ENCODE measurements at regions not wholly inside any gene's neighbourhood (a gene's known extent, or its start where the extent isn't known, plus 50 kb on each side); places are given as distances from the start of the nearest gene placed in this dataset.

GRCh38 chr13:81406022-81406421 is 1065.1 kb upstream of the SPRY2 start:
- DNase-seq, result no peak
- H3K27me3 ChIP-seq, result no peaks in the 10 kb centered on the region
- H3K4me1 ChIP-seq, result no peaks in the 10 kb centered on the region
- no peaks in the 10 kb centered on the region for H3K9me3 ChIP-seq
- H3K4me3 ChIP-seq (replicated peaks in 1 of 3), result no peak overlapping the region
- 43 to 59% methylated on average over 3 of the region's 3 CpGs for WGBS, 2 donors
- H3K27ac ChIP-seq, result no peak overlapping the region
- intact Hi-C loops (cut with DNase I), result no loop called here
- no peaks in the 10 kb centered on the region for H3K36me3 ChIP-seq
- TF ChIP-seq POLR2A (IDR thresholded peaks at IDR 0.05), result no peak
- TF ChIP-seq CTCF (IDR thresholded peaks at IDR 0.05), result no peak

GRCh38 chr13:81396192-81396591 is 1055.3 kb upstream of the SPRY2 start:
- WGBS, 2 donors, result 80 to 81% methylated on average over 4 of the region's 4 CpGs

GRCh38 chr13:81395368-81395767 is 1054.4 kb upstream of the SPRY2 start:
- Histone ChIP-seq H3K27ac (no peak overlapping the region), H3K4me1 (no peaks in the 10 kb centered on the region), H3K4me3 (replicated peaks in 1 of 3) (no peak overlapping the region), H3K9me3 (no peaks in the 10 kb centered on the region), H3K36me3 (no peaks in the 10 kb centered on the region), H3K27me3 (no peaks in the 10 kb centered on the region)
- intact Hi-C loops (cut with DNase I), result no loop called here
- WGBS, 2 donors, result 57 to 63% methylated on average over 4 of the region's 4 CpGs
- TF ChIP-seq POLR2A (IDR thresholded peaks at IDR 0.05) (no peak), CTCF (IDR thresholded peaks at IDR 0.05) (no peak)
- no peak for DNase-seq

More at GRCh38 chr13:81396192-81396591, 1055.3 kb upstream of the SPRY2 start:
- DNase-seq, result no peak
- Histone ChIP-seq H3K36me3 (no peaks in the 10 kb centered on the region), H3K4me1 (no peaks in the 10 kb centered on the region), H3K9me3 (no peaks in the 10 kb centered on the region), H3K27me3 (no peaks in the 10 kb centered on the region), H3K4me3 (replicated peaks in 1 of 3) (no peak overlapping the region), H3K27ac (no peak overlapping the region)
- no peak for TF ChIP-seq CTCF (IDR thresholded peaks at IDR 0.05)
- intact Hi-C loops (cut with DNase I), result no loop called here

GRCh38 chr13:81394640-81395039 is 1053.7 kb upstream of the SPRY2 start:
- WGBS, 2 donors, result 76 to 78% methylated on average over 5 of the region's 5 CpGs
- intact Hi-C loops (cut with DNase I), result no loop called here
- TF ChIP-seq CTCF (IDR thresholded peaks at IDR 0.05) (no peak), POLR2A (IDR thresholded peaks at IDR 0.05) (no peak)
- no peak overlapping the region for H3K4me3 ChIP-seq (replicated peaks in 1 of 3)
- no peaks in the 10 kb centered on the region for H3K9me3 ChIP-seq
- no peaks in the 10 kb centered on the region for H3K36me3 ChIP-seq
- no peak for DNase-seq
- H3K27ac ChIP-seq, result no peak overlapping the region
- no peaks in the 10 kb centered on the region for H3K4me1 ChIP-seq
- H3K27me3 ChIP-seq, result no peaks in the 10 kb centered on the region

- Histone ChIP-seq H3K27me3 (no peaks in the 10 kb centered on the region), H3K36me3 (no peaks in the 10 kb centered on the region), H3K4me3 (replicated peaks in 1 of 3) (no peak overlapping the region), H3K9me3 (no peaks in the 10 kb centered on the region), H3K4me1 (no peaks in the 10 kb centered on the region), H3K27ac (no peak overlapping the region)
- DNase-seq, result no peak
- intact Hi-C loops (cut with DNase I), result no loop called here
- no peak for TF ChIP-seq CTCF (IDR thresholded peaks at IDR 0.05)
- no peak for TF ChIP-seq POLR2A (IDR thresholded peaks at IDR 0.05)
- 23 to 33% methylated on average over 1 of the region's 1 CpG for WGBS, 2 donors
Measured at GRCh38 chr13:81393721-81394120, 1052.8 kb upstream of the SPRY2 start.
